Naive thymus-derived CD4-positive, alpha-beta T cell (primary cell): ENCODE measurements at regions not wholly inside any gene's neighbourhood (a gene's known extent, or its start where the extent isn't known, plus 50 kb on each side); places are given as distances from the start of the nearest gene placed in this dataset.

Experiments
- ATAC-seq: fragments of 150-1000 bp; cut with Tn5 transposase; 2 replicates; pipeline ENCODE4 v1.10.0; 2021; ENCODE audit warnings: mild to moderate bottlenecking, moderate library complexity
- CTCF ChIA-PET: fragments of 350-600 bp; sonication (Branson Sonifier 250); formaldehyde crosslinking; loops from one replicate; lab custom pipeline; 2021; ENCODE audit warnings: antibody characterized with exemption; lab: Charles Lee
- POLR2A ChIA-PET: fragments of 350-600 bp; sonication (Branson Sonifier 250); formaldehyde crosslinking; loops from one replicate; lab custom pipeline; 2021; ENCODE audit warnings: antibody characterized with exemption, inconsistent platforms; lab: Charles Lee
- DNase-seq, 9 donors: peaks; one replicate each; pipeline versions ENCODE4 v3.0.0 to v3.0.0-alpha.2; 2020 to 2022; ENCODE audit warnings: mixed read lengths in 1 of 9
- H3K27ac ChIP-seq: one replicate; pipeline ENCODE4 v1.7.0; 2013; ENCODE audit warnings: mild to moderate bottlenecking, low read depth, low read length, moderate library complexity
- H3K27me3 ChIP-seq, 2 donors: one replicate each; pipeline ENCODE4 v1.7.0; 2013; ENCODE audit warnings: low read length in 2 of 2, mild to moderate bottlenecking in 2 of 2, moderate library complexity in 2 of 2; ENCODE audit not compliant: control insufficient read depth in 2 of 2, insufficient read depth in 2 of 2
- H3K36me3 ChIP-seq, 3 experiments: 1 replicate in 2 of 3; 2 replicates in 1 of 3; pipeline ENCODE4 v1.7.0; 2013; ENCODE audit warnings: low read length in 3 of 3, mild to moderate bottlenecking in 3 of 3, moderate library complexity in 1 of 3; ENCODE audit not compliant: insufficient read depth in 3 of 3, control insufficient read depth in 2 of 3
- H3K4me1 ChIP-seq, 2 donors: one replicate each; pipeline ENCODE4 v1.7.0; 2013; ENCODE audit warnings: low read length in 2 of 2, mild to moderate bottlenecking in 2 of 2, moderate library complexity in 1 of 2; ENCODE audit not compliant: control insufficient read depth in 2 of 2, insufficient read depth in 2 of 2
- H3K4me3 ChIP-seq: 2 replicates; pipeline ENCODE4 v1.7.0; 2013; ENCODE audit warnings: mild to moderate bottlenecking, low read length
- H3K9me3 ChIP-seq, 3 experiments: 1 replicate in 2 of 3; 2 replicates in 1 of 3; pipeline ENCODE4 v1.7.0; 2013; ENCODE audit warnings: low read length in 3 of 3; ENCODE audit not compliant: control insufficient read depth in 2 of 3
- H3K27ac Mint-ChIP-seq, 9 donors: one replicate each; pipeline ENCODE4 v1.8.0; 2020 to 2022; ENCODE audit warnings: mixed read lengths in 9 of 9, mild to moderate bottlenecking in 8 of 9, moderate library complexity in 5 of 9, inconsistent platforms in 2 of 9
- H3K27me3 Mint-ChIP-seq, 5 donors: one replicate each; pipeline ENCODE4 v1.8.0; 2021 to 2022; ENCODE audit warnings: mixed read lengths in 5 of 5, mild to moderate bottlenecking in 1 of 5
- H3K36me3 Mint-ChIP-seq, 5 donors: one replicate each; pipeline ENCODE4 v1.8.0; 2020 to 2022; ENCODE audit warnings: mixed read lengths in 5 of 5, mild to moderate bottlenecking in 3 of 5, inconsistent platforms in 1 of 5
- H3K4me1 Mint-ChIP-seq, 7 donors: one replicate each; pipeline ENCODE4 v1.8.0; 2020 to 2022; ENCODE audit warnings: mixed read lengths in 7 of 7, mild to moderate bottlenecking in 3 of 7, inconsistent platforms in 1 of 7
- H3K4me3 Mint-ChIP-seq, 10 donors: one replicate each; pipeline ENCODE4 v1.8.0; 2020 to 2022; ENCODE audit warnings: mild to moderate bottlenecking in 10 of 10, mixed read lengths in 10 of 10, moderate library complexity in 6 of 10, inconsistent platforms in 2 of 10
- H3K9me3 Mint-ChIP-seq, 11 donors: one replicate each; pipeline ENCODE4 v1.8.0; 2020 to 2022; ENCODE audit warnings: mixed read lengths in 11 of 11, mild to moderate bottlenecking in 4 of 11, inconsistent platforms in 1 of 11, moderate library complexity in 1 of 11
- intact Hi-C, 2 donors: fragments of 100-400 bp; cut with micrococcal nuclease; formaldehyde crosslinking; loops; one replicate each; pipeline ENCODE4 v1.15.1; 2023

- Mint-ChIP-seq H3K4me1 (peaks cover 0 to 9% (median 7%) of the 10 kb centered on the region in 7 donors), H3K4me3 (no peak overlapping the region), H3K27me3 (peaks cover 0 to 9% (median 0%) of the 10 kb centered on the region in 5 donors), H3K9me3 (peaks cover 0 to 5% (median 0%) of the 10 kb centered on the region in 11 donors), H3K27ac (no peak overlapping the region), H3K36me3 (peaks cover 0 to 6% (median 0%) of the 10 kb centered on the region in 5 donors)
- CTCF ChIA-PET, result no interaction called here
- Histone ChIP-seq H3K9me3 (no peaks in the 10 kb centered on the region), H3K27me3 (no peaks in the 10 kb centered on the region), H3K36me3 (no peaks in the 10 kb centered on the region), H3K4me3 (no peak overlapping the region), H3K4me1 (no peaks in the 10 kb centered on the region), H3K27ac (no peak overlapping the region)
- ATAC-seq (no peak), DNase-seq (no peak)
- POLR2A ChIA-PET, result interaction anchor here (0.6 kb wide), 1 partner anchor 38 kb away, joined by 7 read pairs; no protein-coding TSS in a partner anchor
- intact Hi-C loops, result no loop called here
Observed at GRCh38 chr3:3305084-3305483, 125.6 kb upstream of the CRBN start.

GRCh38 chr3:3303636-3304035, 124.1 kb upstream of the CRBN start:
- no peaks in the 10 kb centered on the region for H3K9me3 ChIP-seq
- H3K27ac ChIP-seq, result no peak overlapping the region
- no peaks in the 10 kb centered on the region for H3K27me3 ChIP-seq
- ATAC-seq (no peak), DNase-seq (no peak)
- Mint-ChIP-seq H3K4me3 (no peak overlapping the region), H3K27me3 (peaks cover 0 to 9% (median 0%) of the 10 kb centered on the region in 5 donors), H3K9me3 (peaks cover 0 to 7% (median 0%) of the 10 kb centered on the region in 11 donors), H3K36me3 (peaks cover 0 to 6% (median 0%) of the 10 kb centered on the region in 5 donors), H3K27ac (no peak overlapping the region), H3K4me1 (peaks cover 0 to 14% (median 8%) of the 10 kb centered on the region in 7 donors)
- ChIA-PET CTCF (no interaction called here), POLR2A (no interaction called here)
- H3K36me3 ChIP-seq, result no peaks in the 10 kb centered on the region
- no peaks in the 10 kb centered on the region for H3K4me1 ChIP-seq
- no peak overlapping the region for H3K4me3 ChIP-seq
- intact Hi-C loops, result no loop called here

GRCh38 chr3:3302964-3303363, 123.5 kb upstream of the CRBN start:
- Mint-ChIP-seq H3K4me3 (no peak overlapping the region), H3K27ac (no peak overlapping the region), H3K27me3 (peaks cover 0 to 9% (median 0%) of the 10 kb centered on the region in 5 donors), H3K36me3 (peaks cover 0 to 6% (median 0%) of the 10 kb centered on the region in 5 donors), H3K4me1 (peaks cover 0 to 20% (median 14%) of the 10 kb centered on the region in 7 donors), H3K9me3 (peaks cover 0 to 11% (median 0%) of the 10 kb centered on the region in 11 donors)
- POLR2A ChIA-PET, result interaction anchor here (0.7 kb wide), 1 partner anchor 102 kb away, joined by 4 read pairs; no protein-coding TSS in a partner anchor
- Histone ChIP-seq H3K4me3 (no peak overlapping the region), H3K36me3 (no peaks in the 10 kb centered on the region), H3K4me1 (no peaks in the 10 kb centered on the region), H3K27ac (no peak overlapping the region), H3K9me3 (no peaks in the 10 kb centered on the region), H3K27me3 (no peaks in the 10 kb centered on the region)
- CTCF ChIA-PET, result interaction anchor here (0.5 kb wide), 1 partner anchor 25 kb away, joined by 3 read pairs; no protein-coding TSS in a partner anchor
- intact Hi-C loops, result no loop called here
- ATAC-seq (no peak), DNase-seq (no peak)

GRCh38 chr3:3301476-3301875, 122.0 kb upstream of the CRBN start:
- no peak overlapping the region for H3K27ac Mint-ChIP-seq
- Histone ChIP-seq H3K4me1 (peaks cover 0 to 8% of the 10 kb centered on the region in 2 donors), H3K27me3 (no peaks in the 10 kb centered on the region), H3K27ac (no peak overlapping the region), H3K36me3 (no peaks in the 10 kb centered on the region), H3K9me3 (no peaks in the 10 kb centered on the region), H3K4me3 (no peak overlapping the region)
- peaks cover 0 to 11% (median 0%) of the 10 kb centered on the region in 11 donors for H3K9me3 Mint-ChIP-seq
- H3K27me3 Mint-ChIP-seq, result peaks cover 0 to 9% (median 0%) of the 10 kb centered on the region in 5 donors
- intact Hi-C loops, result no loop called here
- no peak for ATAC-seq
- peaks cover 0 to 6% (median 0%) of the 10 kb centered on the region in 5 donors for H3K36me3 Mint-ChIP-seq
- H3K4me1 Mint-ChIP-seq, result peaks cover 6 to 27% (median 21%) of the 10 kb centered on the region in 7 donors
- no peak for DNase-seq
- ChIA-PET POLR2A (no interaction called here), CTCF (no interaction called here)
- H3K4me3 Mint-ChIP-seq, result no peak overlapping the region

GRCh38 chr3:3296979-3297381, 117.5 kb upstream of the CRBN start:
- peaks cover 0 to 12% of the 10 kb centered on the region in 2 donors for H3K4me1 ChIP-seq
- peak overlapping the region; percentile 48 to 85 (median 74) for H3K4me3 Mint-ChIP-seq
- intact Hi-C loops, result loop anchor here in 1 of 2 donors (5.0 to 10.0 kb wide), 3 partner anchors 122 to 998 kb away; partner anchors contain the start of genes CRBN and TRNT1
- ChIA-PET CTCF (interaction anchor here (0.7 kb wide), 1 partner anchor 995 kb away, joined by 3 read pairs; no protein-coding TSS in a partner anchor), POLR2A (interaction anchor here (0.6 kb wide), 1 partner anchor 1004 kb away, joined by 4 read pairs; no protein-coding TSS in a partner anchor)
- peaks cover 7 to 44% (median 30%) of the 10 kb centered on the region in 7 donors for H3K4me1 Mint-ChIP-seq
- peak overlapping the region in 8 of 9 donors; percentile 66 to 93 (median 83) for H3K27ac Mint-ChIP-seq
- H3K27me3 ChIP-seq, result no peaks in the 10 kb centered on the region
- H3K9me3 ChIP-seq, result no peaks in the 10 kb centered on the region
- H3K27me3 Mint-ChIP-seq, result peaks cover 0 to 3% (median 0%) of the 10 kb centered on the region in 5 donors
- H3K4me3 ChIP-seq, result no peak overlapping the region
- peaks cover 0 to 18% (median 6%) of the 10 kb centered on the region in 11 donors for H3K9me3 Mint-ChIP-seq
- peak overlapping the region; percentile 45 for H3K27ac ChIP-seq
- ATAC-seq (peak; percentile 76), DNase-seq (peak in 7 of 9 donors; percentile 12 to 60 (median 48))
- H3K36me3 ChIP-seq, result no peaks in the 10 kb centered on the region
- H3K36me3 Mint-ChIP-seq, result peaks cover 0 to 6% (median 0%) of the 10 kb centered on the region in 5 donors

GRCh38 chr3:3295586-3295985, 116.1 kb upstream of the CRBN start:
- Histone ChIP-seq H3K27me3 (no peaks in the 10 kb centered on the region), H3K36me3 (no peaks in the 10 kb centered on the region), H3K9me3 (no peaks in the 10 kb centered on the region), H3K4me3 (no peak overlapping the region), H3K27ac (no peak overlapping the region), H3K4me1 (peaks cover 0 to 12% of the 10 kb centered on the region in 2 donors)
- no peak for DNase-seq
- peaks cover 0 to 3% (median 0%) of the 10 kb centered on the region in 5 donors for H3K27me3 Mint-ChIP-seq
- CTCF ChIA-PET, result no interaction called here
- ATAC-seq, result no peak
- H3K27ac Mint-ChIP-seq, result peak overlapping the region in 3 of 9 donors; percentile 76 to 89 (median 87)
- intact Hi-C loops, result loop anchor here in 1 of 2 donors (5.0 to 10.0 kb wide), 3 partner anchors 121 to 999 kb away; partner anchors contain the start of genes CRBN and TRNT1
- no peaks in the 10 kb centered on the region for H3K36me3 Mint-ChIP-seq
- H3K9me3 Mint-ChIP-seq, result peaks cover 0 to 18% (median 5%) of the 10 kb centered on the region in 11 donors
- POLR2A ChIA-PET, result no interaction called here
- H3K4me1 Mint-ChIP-seq, result peaks cover 3 to 44% (median 30%) of the 10 kb centered on the region in 7 donors
- H3K4me3 Mint-ChIP-seq, result peak overlapping the region in 1 of 10 donors; percentile 73
